H9 (cell line): ENCODE measurements at regions not wholly inside any gene's neighbourhood (a gene's known extent, or its start where the extent isn't known, plus 50 kb on each side); places are given as distances from the start of the nearest gene placed in this dataset.

Source experiments
- DNase-seq: peaks from one replicate; pipeline ENCODE4 v3.0.0-alpha.2; 2017
- H2AFZ ChIP-seq: one replicate; pipeline ENCODE4 v1.6.1; 2013; ENCODE audit warnings: mild to moderate bottlenecking, low read length, control low read depth, moderate library complexity
- H2AK5ac ChIP-seq: 2 replicates; pipeline ENCODE4 v1.6.1; 2013; ENCODE audit warnings: low read length, control low read depth, mixed read lengths; ENCODE audit not compliant: insufficient read length
- H2BK120ac ChIP-seq: one replicate; pipeline ENCODE4 v1.6.1; 2013; ENCODE audit warnings: low read depth, mild to moderate bottlenecking, low read length, control low read depth, inconsistent platforms; ENCODE audit not compliant: poor library complexity, severe bottlenecking
- H2BK12ac ChIP-seq: 2 replicates; pipeline ENCODE4 v1.6.1; 2013; ENCODE audit warnings: low read length, control low read depth, mixed read lengths, low read depth; ENCODE audit not compliant: insufficient read length
- H2BK15ac ChIP-seq: 2 replicates; pipeline ENCODE4 v1.6.1; 2013; ENCODE audit warnings: low read depth, low read length, control low read depth
- H2BK20ac ChIP-seq: one replicate; pipeline ENCODE4 v1.6.1; 2013; ENCODE audit warnings: low read depth, mild to moderate bottlenecking, low read length, control low read depth, inconsistent platforms; ENCODE audit not compliant: poor library complexity, severe bottlenecking
- H2BK5ac ChIP-seq: 2 replicates; pipeline ENCODE4 v1.6.1; 2013; ENCODE audit warnings: low read length, control low read depth, mixed read lengths; ENCODE audit not compliant: insufficient read length
- H3K14ac ChIP-seq: 2 replicates; pipeline ENCODE4 v1.6.1; 2013; ENCODE audit warnings: low read length, control low read depth; ENCODE audit not compliant: insufficient read depth
- H3K18ac ChIP-seq: 2 replicates; pipeline ENCODE4 v1.6.1; 2013; ENCODE audit warnings: low read depth, mild to moderate bottlenecking, mixed read lengths, low read length, control low read depth; ENCODE audit not compliant: insufficient read length
- H3K23ac ChIP-seq: 2 replicates; pipeline ENCODE4 v1.6.1; 2013; ENCODE audit warnings: low read length, control low read depth, mixed read lengths, low read depth; ENCODE audit not compliant: insufficient read length
- H3K23me2 ChIP-seq: 2 replicates; pipeline ENCODE4 v1.6.1; 2013; ENCODE audit warnings: low read depth, mild to moderate bottlenecking, mixed read lengths, low read length, control low read depth; ENCODE audit not compliant: insufficient read length, poor library complexity, severe bottlenecking
- H3K27ac ChIP-seq: 2 replicates; pipeline ENCODE4 v1.5.1; 2013; ENCODE audit warnings: low read length, control low read depth, mixed read lengths, low read depth; ENCODE audit not compliant: insufficient read length
- H3K27me3 ChIP-seq: 2 replicates; pipeline ENCODE4 v1.6.1; 2013; ENCODE audit warnings: low read length, control low read depth, inconsistent platforms; ENCODE audit not compliant: insufficient read depth
- H3K4ac ChIP-seq: 2 replicates; pipeline ENCODE4 v1.6.1; 2013; ENCODE audit warnings: low read depth, mild to moderate bottlenecking, control low read depth, inconsistent platforms, low read length, moderate library complexity
- H3K4me1 ChIP-seq: 2 replicates; pipeline ENCODE4 v1.6.1; 2013; ENCODE audit warnings: low read length, control low read depth, inconsistent platforms; ENCODE audit not compliant: insufficient read depth
- H3K4me2 ChIP-seq: 2 replicates; pipeline ENCODE4 v1.6.1; 2013; ENCODE audit warnings: low read length, control low read depth, mixed read lengths; ENCODE audit not compliant: insufficient read length, insufficient read depth
- H3K56ac ChIP-seq: 2 replicates; pipeline ENCODE4 v1.6.1; 2013; ENCODE audit warnings: low read depth, mild to moderate bottlenecking, mixed read lengths, low read length, control low read depth; ENCODE audit not compliant: insufficient read length
- H3K79me1 ChIP-seq: 2 replicates; pipeline ENCODE4 v1.6.1; 2013; ENCODE audit warnings: low read depth, mild to moderate bottlenecking, moderate library complexity, low read length, control low read depth, inconsistent platforms; ENCODE audit not compliant: insufficient read depth, poor library complexity, severe bottlenecking
- H3K79me2 ChIP-seq: 2 replicates; pipeline ENCODE4 v1.6.1; 2013; ENCODE audit warnings: low read length, control low read depth, inconsistent platforms; ENCODE audit not compliant: insufficient read depth
- H3K9ac ChIP-seq: 2 replicates; pipeline ENCODE4 v1.6.1; 2013; ENCODE audit warnings: low read length, control low read depth, mixed read lengths; ENCODE audit not compliant: insufficient read length; ENCODE audit errors: extremely low read depth
- H3K9me3 ChIP-seq: one replicate; pipeline ENCODE4 v1.6.1; 2013; ENCODE audit warnings: low read depth, low read length, inconsistent platforms; ENCODE audit not compliant: control insufficient read depth
- H3T11ph ChIP-seq: one replicate; pipeline ENCODE4 v1.6.1; 2013; ENCODE audit warnings: mild to moderate bottlenecking, low read length, control low read depth, inconsistent platforms
- H4K20me1 ChIP-seq: one replicate; pipeline ENCODE4 v1.6.1; 2013; ENCODE audit not compliant: control insufficient read depth, insufficient read length, insufficient read depth
- H4K5ac ChIP-seq: 2 replicates; pipeline ENCODE4 v1.6.1; 2013; ENCODE audit warnings: low read depth, mild to moderate bottlenecking, mixed read lengths, low read length, control low read depth; ENCODE audit not compliant: insufficient read length
- H4K8ac ChIP-seq: replicated peaks from 2 replicates; pipeline ENCODE4 v1.6.1; 2013; ENCODE audit warnings: low read length, control low read depth, mixed read lengths, low read depth; ENCODE audit not compliant: insufficient read length
- H4K91ac ChIP-seq: 2 replicates; pipeline ENCODE4 v1.6.1; 2013; ENCODE audit warnings: low read depth, mild to moderate bottlenecking, moderate library complexity, mixed read lengths, low read length, control low read depth; ENCODE audit not compliant: insufficient read length
- H3K27ac Mint-ChIP-seq, 3 experiments: 2 replicates in 2 of 3; 3 replicates in 1 of 3; pipeline ENCODE4 v1.8.0; 2020 to 2021; ENCODE audit warnings: mixed read lengths in 3 of 3, mild to moderate bottlenecking in 1 of 3, moderate library complexity in 1 of 3
- H3K27me3 Mint-ChIP-seq: 2 replicates; pipeline ENCODE4 v1.8.0; 2021; ENCODE audit warnings: low read depth, mild to moderate bottlenecking, moderate library complexity, mixed read lengths
- H3K36me3 Mint-ChIP-seq, 3 experiments: 2 replicates in 2 of 3; 3 replicates in 1 of 3; pipeline ENCODE4 v1.8.0; 2020 to 2021; ENCODE audit warnings: low read depth in 3 of 3, mixed read lengths in 3 of 3; ENCODE audit not compliant: insufficient read depth in 1 of 3
- H3K4me1 Mint-ChIP-seq, 2 experiments: 2 replicates each; pipeline ENCODE4 v1.8.0; 2020; ENCODE audit warnings: mixed read lengths in 2 of 2
- H3K4me3 Mint-ChIP-seq, 2 experiments: 2 replicates in 1 of 2; 3 replicates in 1 of 2; pipeline ENCODE4 v1.8.0; 2020 to 2021; ENCODE audit warnings: mild to moderate bottlenecking in 2 of 2, mixed read lengths in 2 of 2, moderate library complexity in 1 of 2
- H3K9me3 Mint-ChIP-seq, 2 experiments: 2 replicates in 1 of 2; 3 replicates in 1 of 2; pipeline ENCODE4 v1.8.0; 2020; ENCODE audit warnings: mild to moderate bottlenecking in 2 of 2, mixed read lengths in 2 of 2, moderate library complexity in 1 of 2
- TF ChIP-seq, protein P1 (sequence below): fragments of 200-600 bp; sonication (generic); conservative IDR thresholded peaks from 3 replicates; pipeline ENCODE4 v1.8.0; 2021; ENCODE audit warnings: antibody characterized with exemption, mild to moderate bottlenecking

GRCh38 chr1:75993661-75994060 is 61.5 kb upstream of the ASB17 start:
- H3K27me3 Mint-ChIP-seq, result no peaks in the 10 kb centered on the region; the same call in 1 of the 2 replicates
- H3K27ac Mint-ChIP-seq, result no peak overlapping the region
- no peak overlapping the region for H3K4me3 Mint-ChIP-seq
- Histone ChIP-seq H2BK20ac (no peak overlapping the region), H2AK5ac (no peak overlapping the region), H2BK15ac (no peak overlapping the region), H3K9ac (no peak overlapping the region), H4K20me1 (no peaks in the 10 kb centered on the region), H3K18ac (no peak overlapping the region), H3K23me2 (no peaks in the 10 kb centered on the region), H4K91ac (no peak overlapping the region), H3K23ac (no peak overlapping the region), H4K8ac (no peak overlapping the region), H2BK120ac (no peak overlapping the region), H3K56ac (no peak overlapping the region), H3K9me3 (no peaks in the 10 kb centered on the region), H4K5ac (no peak overlapping the region), H3K79me2 (no peaks in the 10 kb centered on the region), H2BK5ac (no peak overlapping the region), H2AFZ (no peak overlapping the region), H3K4me2 (no peak overlapping the region), H3K27me3 (no peaks in the 10 kb centered on the region), H3K27ac (no peak overlapping the region), H3K4me1 (no peaks in the 10 kb centered on the region), H3K4ac (no peak overlapping the region), H3K14ac (no peak overlapping the region), H2BK12ac (no peak overlapping the region), H3K79me1 (no peaks in the 10 kb centered on the region), H3T11ph (no peak overlapping the region)
- H3K9me3 Mint-ChIP-seq, result peaks cover 0 to under 1% of the 10 kb centered on the region in 2 experiments; a peak in 1 of 5 replicates
- TF ChIP-seq, protein P1, sequence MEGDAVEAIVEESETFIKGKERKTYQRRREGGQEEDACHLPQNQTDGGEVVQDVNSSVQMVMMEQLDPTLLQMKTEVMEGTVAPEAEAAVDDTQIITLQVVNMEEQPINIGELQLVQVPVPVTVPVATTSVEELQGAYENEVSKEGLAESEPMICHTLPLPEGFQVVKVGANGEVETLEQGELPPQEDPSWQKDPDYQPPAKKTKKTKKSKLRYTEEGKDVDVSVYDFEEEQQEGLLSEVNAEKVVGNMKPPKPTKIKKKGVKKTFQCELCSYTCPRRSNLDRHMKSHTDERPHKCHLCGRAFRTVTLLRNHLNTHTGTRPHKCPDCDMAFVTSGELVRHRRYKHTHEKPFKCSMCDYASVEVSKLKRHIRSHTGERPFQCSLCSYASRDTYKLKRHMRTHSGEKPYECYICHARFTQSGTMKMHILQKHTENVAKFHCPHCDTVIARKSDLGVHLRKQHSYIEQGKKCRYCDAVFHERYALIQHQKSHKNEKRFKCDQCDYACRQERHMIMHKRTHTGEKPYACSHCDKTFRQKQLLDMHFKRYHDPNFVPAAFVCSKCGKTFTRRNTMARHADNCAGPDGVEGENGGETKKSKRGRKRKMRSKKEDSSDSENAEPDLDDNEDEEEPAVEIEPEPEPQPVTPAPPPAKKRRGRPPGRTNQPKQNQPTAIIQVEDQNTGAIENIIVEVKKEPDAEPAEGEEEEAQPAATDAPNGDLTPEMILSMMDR, result no peak
- peaks cover 2 to 3% of the 10 kb centered on the region in 2 experiments for H3K4me1 Mint-ChIP-seq
- no peak for DNase-seq
- no peaks in the 10 kb centered on the region for H3K36me3 Mint-ChIP-seq
